Esophagus (tissue), 2 donors: ENCODE measurements at regions not wholly inside any gene's neighbourhood (a gene's known extent, or its start where the extent isn't known, plus 50 kb on each side); places are given as distances from the start of the nearest gene placed in this dataset.
"Not testable (repeated sequence)": the region's sequence is repeated elsewhere in the genome, so short reads cannot be mapped to it uniquely, and the experiment has no call there.

Source experiments
- H3K27ac ChIP-seq, 2 donors: one replicate each; pipeline ENCODE4 v1.5.1; 2013; ENCODE audit warnings: low read depth in 2 of 2, mild to moderate bottlenecking in 2 of 2, inconsistent platforms in 1 of 2, low read length in 1 of 2, moderate library complexity in 1 of 2
- H3K27me3 ChIP-seq, 2 donors: one replicate each; pipeline ENCODE4 v1.6.1; 2013; ENCODE audit warnings: low read length in 2 of 2, control low read depth in 1 of 2, mild to moderate bottlenecking in 1 of 2; ENCODE audit not compliant: insufficient read depth in 2 of 2, control insufficient read depth in 1 of 2
- H3K36me3 ChIP-seq, 2 donors: one replicate each; pipeline ENCODE4 v1.6.1; 2013; ENCODE audit warnings: low read length in 1 of 2; ENCODE audit not compliant: control insufficient read depth in 2 of 2, insufficient read depth in 2 of 2
- H3K4me1 ChIP-seq, 2 donors: one replicate each; pipeline ENCODE4 v1.6.1; 2013; ENCODE audit warnings: low read length in 1 of 2; ENCODE audit not compliant: control insufficient read depth in 2 of 2, insufficient read depth in 2 of 2
- H3K4me3 ChIP-seq, 2 donors: one replicate each; pipeline ENCODE4 v1.5.1; 2013; ENCODE audit warnings: low read length in 2 of 2, mild to moderate bottlenecking in 2 of 2, low read depth in 1 of 2, moderate library complexity in 1 of 2
- H3K9me3 ChIP-seq, 2 donors: one replicate each; pipeline ENCODE4 v1.6.1; 2013; ENCODE audit warnings: mild to moderate bottlenecking in 2 of 2, low read depth in 1 of 2, low read length in 1 of 2, moderate library complexity in 1 of 2; ENCODE audit not compliant: control insufficient read depth in 2 of 2, insufficient read depth in 1 of 2
- WGBS, 2 donors: extraction: QIAGEN DNeasy Blood & Tissue Kit; methylation state at CpG; one replicate each; pipeline ENCODE4 v1.1.7; 2013; 5-methylcytosine and 5-hydroxymethylcytosine counted together
- donor health status: healthy with polysubstance abuse.
- donor health status: Bipolar disorder and iron deficiency.

GRCh38 chr5:15284706-15285105 lies 215.3 kb upstream of the FBXL7 start:
- H3K4me1 ChIP-seq: no peaks in the 10 kb centered on the region
- H3K27me3 ChIP-seq: no peaks in the 10 kb centered on the region
- no peaks in the 10 kb centered on the region for H3K9me3 ChIP-seq
- H3K36me3 ChIP-seq: no peaks in the 10 kb centered on the region
- no peak overlapping the region for H3K4me3 ChIP-seq
- no peak overlapping the region for H3K27ac ChIP-seq

- 56% methylated on average over 2 of the region's 2 CpGs for WGBS, 2 donors
- H3K4me3 ChIP-seq: no peak overlapping the region
- H3K4me1 ChIP-seq: no peaks in the 10 kb centered on the region
- no peaks in the 10 kb centered on the region for H3K36me3 ChIP-seq
- no peaks in the 10 kb centered on the region for H3K27me3 ChIP-seq
- H3K27ac ChIP-seq: no peak overlapping the region
- H3K9me3 ChIP-seq: no peaks in the 10 kb centered on the region
Measured at GRCh38 chr5:15283076-15283475, 216.9 kb upstream of the FBXL7 start.

- Histone ChIP-seq H3K27ac (no peak overlapping the region), H3K9me3 (no peaks in the 10 kb centered on the region), H3K4me3 (no peak overlapping the region), H3K36me3 (no peaks in the 10 kb centered on the region), H3K27me3 (no peaks in the 10 kb centered on the region), H3K4me1 (no peaks in the 10 kb centered on the region)
- 64% methylated on average over 2 of the region's 2 CpGs for WGBS, 2 donors
Measured at GRCh38 chr5:15282611-15283010, 217.4 kb upstream of the FBXL7 start.

GRCh38 chr5:15271596-15271995 lies 228.4 kb upstream of the FBXL7 start:
- 43 to 49% methylated on average over 9 of the region's 9 CpGs for WGBS, 2 donors
- H3K27ac ChIP-seq, H3K27me3 ChIP-seq, H3K36me3 ChIP-seq, H3K9me3 ChIP-seq, H3K4me1 ChIP-seq, H3K4me3 ChIP-seq: not testable (repeated sequence)

- Histone ChIP-seq H3K27ac (no peak overlapping the region), H3K4me3 (no peak overlapping the region)
- 38 to 42% methylated on average over 2 of the region's 2 CpGs for WGBS, 2 donors
Measured at GRCh38 chr5:15267966-15268365, 232.0 kb upstream of the FBXL7 start.

GRCh38 chr5:15266841-15267240 lies 233.1 kb upstream of the FBXL7 start:
- H3K4me3 ChIP-seq: no peak overlapping the region
- H3K27me3 ChIP-seq: no peaks in the 10 kb centered on the region
- H3K36me3 ChIP-seq: no peaks in the 10 kb centered on the region
- WGBS, 2 donors: 67 to 89% methylated on average over 1 of the region's 1 CpG
- no peaks in the 10 kb centered on the region for H3K4me1 ChIP-seq
- no peaks in the 10 kb centered on the region for H3K9me3 ChIP-seq
- no peak overlapping the region for H3K27ac ChIP-seq

More at GRCh38 chr5:15267966-15268365, 232.0 kb upstream of the FBXL7 start:
- no peaks in the 10 kb centered on the region for H3K36me3 ChIP-seq
- H3K4me1 ChIP-seq: no peaks in the 10 kb centered on the region
- H3K9me3 ChIP-seq: no peaks in the 10 kb centered on the region
- H3K27me3 ChIP-seq: no peaks in the 10 kb centered on the region

GRCh38 chr5:15266229-15266628 lies 233.8 kb upstream of the FBXL7 start:
- H3K9me3 ChIP-seq: no peaks in the 10 kb centered on the region
- no peak overlapping the region for H3K4me3 ChIP-seq
- 63 to 88% methylated on average over 1 of the region's 1 CpG for WGBS, 2 donors
- no peaks in the 10 kb centered on the region for H3K36me3 ChIP-seq
- no peak overlapping the region for H3K27ac ChIP-seq
- no peaks in the 10 kb centered on the region for H3K27me3 ChIP-seq
- no peaks in the 10 kb centered on the region for H3K4me1 ChIP-seq

GRCh38 chr5:15263942-15264341 lies 236.0 kb upstream of the FBXL7 start:
- no peak overlapping the region for H3K27ac ChIP-seq
- no peaks in the 10 kb centered on the region for H3K4me1 ChIP-seq
- H3K36me3 ChIP-seq: no peaks in the 10 kb centered on the region
- no peak overlapping the region for H3K4me3 ChIP-seq
- WGBS, 2 donors: 90 to 92% methylated on average over 1 of the region's 1 CpG
- H3K9me3 ChIP-seq: no peaks in the 10 kb centered on the region
- no peaks in the 10 kb centered on the region for H3K27me3 ChIP-seq

GRCh38 chr5:15263406-15263805 lies 236.6 kb upstream of the FBXL7 start:
- H3K27ac ChIP-seq: no peak overlapping the region
- no peaks in the 10 kb centered on the region for H3K4me1 ChIP-seq
- H3K36me3 ChIP-seq: no peaks in the 10 kb centered on the region
- no peaks in the 10 kb centered on the region for H3K27me3 ChIP-seq
- WGBS, 2 donors: 79 to 83% methylated on average over 2 of the region's 2 CpGs
- no peaks in the 10 kb centered on the region for H3K9me3 ChIP-seq
- no peak overlapping the region for H3K4me3 ChIP-seq

GRCh38 chr5:15261269-15261995 lies 238.5 kb upstream of the FBXL7 start:
- Histone ChIP-seq H3K27ac (no peak overlapping the region), H3K9me3 (no peaks in the 10 kb centered on the region), H3K27me3 (no peaks in the 10 kb centered on the region), H3K4me1 (no peaks in the 10 kb centered on the region), H3K36me3 (no peaks in the 10 kb centered on the region), H3K4me3 (no peak overlapping the region)
